ENCODE measurements at regions not wholly inside any gene's neighbourhood (a gene's known extent, or its start where the extent isn't known, plus 50 kb on each side); places are given as distances from the start of the nearest gene placed in this dataset.

GRCh38 chr6:23096876-23097275, 527.5 kb downstream of the HDGFL1 start:
- no peak overlapping the region for H3K4me3 ChIP-seq (ENCODE audit: low read length)
- DNase-seq (ENCODE audit: low read depth) = no peak
- TF ChIP-seq CTCF (conservative IDR thresholded peaks at IDR 0.05; ENCODE audit: low read length) = no peak

- no peak for DNase-seq (ENCODE audit: low read depth)
- no peak overlapping the region for H3K4me3 ChIP-seq (ENCODE audit: low read length)
- no peak for TF ChIP-seq CTCF (conservative IDR thresholded peaks at IDR 0.05; ENCODE audit: low read length)
Observed at GRCh38 chr6:23097566-23097965, 528.2 kb downstream of the HDGFL1 start.

GRCh38 chr6:23106951-23107350, 537.6 kb downstream of the HDGFL1 start:
- no peak for TF ChIP-seq CTCF (conservative IDR thresholded peaks at IDR 0.05; ENCODE audit: low read length)
- no peak overlapping the region for H3K4me3 ChIP-seq (ENCODE audit: low read length)
- DNase-seq (ENCODE audit: low read depth) = peak; percentile 79

GRCh38 chr6:23111984-23112383, 542.6 kb downstream of the HDGFL1 start:
- DNase-seq (ENCODE audit: low read depth) = peak; percentile 73
- no peak for TF ChIP-seq CTCF (conservative IDR thresholded peaks at IDR 0.05; ENCODE audit: low read length)
- no peak overlapping the region for H3K4me3 ChIP-seq (ENCODE audit: low read length)

GRCh38 chr6:23114812-23115504, 545.6 kb downstream of the HDGFL1 start:
- no peak for TF ChIP-seq CTCF (conservative IDR thresholded peaks at IDR 0.05; ENCODE audit: low read length)
- DNase-seq (ENCODE audit: low read depth) = no peak
- H3K4me3 ChIP-seq (ENCODE audit: low read length) = no peak overlapping the region

GRCh38 chr6:23137611-23138010, 568.2 kb downstream of the HDGFL1 start:
- H3K4me3 ChIP-seq (ENCODE audit: low read length) = no peak overlapping the region
- DNase-seq (ENCODE audit: low read depth) = no peak
- TF ChIP-seq CTCF (conservative IDR thresholded peaks at IDR 0.05; ENCODE audit: low read length) = no peak

GRCh38 chr6:23140871-23141270, 571.5 kb downstream of the HDGFL1 start:
- no peak for DNase-seq (ENCODE audit: low read depth)
- no peak overlapping the region for H3K4me3 ChIP-seq (ENCODE audit: low read length)
- no peak for TF ChIP-seq CTCF (conservative IDR thresholded peaks at IDR 0.05; ENCODE audit: low read length)
